Sciatic nerve (tissue), 2 donors: ENCODE measurements at regions not wholly inside any gene's neighbourhood (a gene's known extent, or its start where the extent isn't known, plus 50 kb on each side); places are given as distances from the start of the nearest gene placed in this dataset.

Experiments
- ATAC-seq: fragments of 200-7000 bp; cut with Tn5 transposase; one replicate; pipeline ENCODE4 v1.9.1; 2020; ENCODE audit warnings: mild to moderate bottlenecking, moderate library complexity
- DNase-seq: peaks from one replicate; pipeline ENCODE4 v3.0.0-alpha.2; 2020; ENCODE audit warnings: low spot score
- intact Hi-C: fragments of 100-400 bp; cut with DNase I; formaldehyde crosslinking; loops from one replicate; pipeline ENCODE4 v1.14.2; 2022
- donor health status: DM: no; HTN: no; CAD: no.
- donor health status: DM: no; HTN: no; CAD: no.

DNA sequence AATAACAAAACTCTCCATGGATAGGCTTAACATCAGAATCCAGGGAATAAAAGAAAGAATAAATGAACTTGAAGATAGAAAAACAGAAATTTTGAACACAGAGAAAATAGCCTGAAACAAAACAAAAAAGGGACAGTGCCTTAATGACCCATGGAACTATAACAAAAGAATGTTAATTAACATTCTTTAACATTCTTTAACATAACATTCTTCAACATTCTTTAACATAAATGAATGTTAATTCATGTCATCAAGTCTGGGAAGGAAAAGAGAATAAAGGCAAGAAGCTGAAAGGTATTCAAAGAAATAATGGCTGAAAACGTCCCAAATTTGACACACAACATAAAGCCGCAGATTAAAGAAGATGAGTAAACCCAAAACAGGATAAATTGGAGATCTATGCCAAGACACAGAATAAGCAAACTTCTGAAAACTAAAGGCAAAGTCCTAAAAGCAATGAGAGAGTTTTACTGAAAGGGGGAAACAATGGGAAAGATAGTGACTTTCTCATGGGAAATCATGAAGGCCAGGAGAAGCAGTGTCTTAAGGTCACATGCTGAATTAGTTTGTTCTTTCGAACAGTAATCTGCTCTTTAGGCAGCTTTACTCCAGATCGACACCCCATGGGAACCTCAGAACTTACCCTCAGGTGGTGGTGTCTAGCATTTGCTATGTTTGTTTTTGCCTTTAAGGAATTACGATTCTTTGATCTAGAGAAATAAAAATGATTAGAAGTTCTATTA is 483.0 kb downstream of the KDM4C start:
- no peak for DNase-seq
- intact Hi-C loops = no loop called here
- ATAC-seq = no peak

DNA sequence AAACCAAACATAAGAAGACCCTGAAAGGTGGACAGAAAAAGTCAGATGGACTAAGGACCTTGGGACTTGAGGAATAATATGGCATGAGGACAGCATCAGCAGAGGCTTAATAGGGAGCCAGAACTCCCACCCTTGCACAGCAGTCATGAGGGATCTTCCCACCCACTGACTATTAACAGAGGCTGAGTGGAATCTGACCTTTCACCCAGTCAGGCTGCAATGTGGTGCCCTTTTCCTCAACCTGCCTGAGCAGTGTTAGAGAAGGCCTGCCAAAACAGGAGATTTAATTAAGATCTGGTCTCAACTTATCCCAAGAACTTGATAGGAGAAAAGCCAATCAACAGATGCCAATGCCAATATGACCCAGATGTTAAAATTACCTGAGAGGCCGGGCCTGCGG is 481.9 kb downstream of the KDM4C start:
- intact Hi-C loops = no loop called here
- no peak for ATAC-seq
- DNase-seq = no peak

DNA sequence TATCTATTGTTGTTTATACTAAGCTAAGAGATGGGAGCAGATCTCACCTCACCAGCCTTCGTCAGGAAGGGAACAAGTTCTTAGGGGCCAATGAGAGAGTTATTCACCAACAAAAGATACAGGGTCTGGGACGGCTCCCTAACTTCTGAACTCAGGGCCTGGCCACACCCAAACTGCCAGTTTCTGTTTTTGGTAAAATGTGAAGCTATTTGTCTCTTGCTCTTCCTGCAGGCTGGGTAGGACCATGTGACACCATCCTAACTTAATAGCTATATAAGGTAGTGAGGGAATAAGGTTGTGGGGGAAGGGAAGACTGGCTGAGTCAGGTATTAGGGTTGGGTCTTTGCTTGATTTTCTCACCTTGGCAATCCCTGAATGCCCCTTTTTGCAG is 480.5 kb downstream of the KDM4C start:
- ATAC-seq (no peak), DNase-seq (no peak)
- intact Hi-C loops = no loop called here

DNA sequence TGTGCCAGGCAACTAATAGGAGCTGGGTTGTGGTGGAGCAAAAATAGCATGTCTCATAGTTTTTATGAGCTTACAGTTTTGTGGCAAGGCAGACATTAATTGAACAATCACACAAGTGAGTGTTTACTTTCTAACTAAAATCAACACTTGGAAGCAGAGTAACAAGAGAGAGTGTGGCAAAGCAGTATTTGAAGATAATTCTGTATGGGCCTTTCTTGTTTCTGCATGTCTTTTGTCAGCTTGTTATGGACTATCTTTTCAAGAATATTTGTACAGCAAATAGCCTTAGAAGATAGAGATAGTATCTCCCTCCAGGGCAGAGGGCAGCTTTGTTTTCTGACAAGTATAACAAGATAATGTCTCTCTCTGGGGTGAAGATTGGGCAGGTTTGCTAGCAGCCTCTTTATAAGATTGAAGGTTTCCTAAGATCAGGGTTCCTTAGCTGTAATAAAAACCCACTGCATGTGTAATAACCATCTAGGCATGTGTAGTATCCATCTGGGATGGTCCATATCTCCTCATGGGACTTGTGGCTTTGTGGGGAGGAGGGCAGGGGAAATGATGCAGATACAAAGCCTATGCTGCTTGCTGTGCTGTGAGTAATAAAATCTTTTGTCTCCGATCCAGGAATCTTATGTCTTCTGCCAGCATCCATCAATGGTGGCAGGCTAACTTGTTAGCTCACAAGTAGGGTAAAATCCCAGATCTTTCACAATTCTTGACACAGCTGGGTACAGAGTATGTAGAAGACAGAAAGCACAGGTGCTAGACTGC is 479.9 kb downstream of the KDM4C start:
- intact Hi-C loops = no loop called here
- DNase-seq (no peak), ATAC-seq (no peak)

DNA sequence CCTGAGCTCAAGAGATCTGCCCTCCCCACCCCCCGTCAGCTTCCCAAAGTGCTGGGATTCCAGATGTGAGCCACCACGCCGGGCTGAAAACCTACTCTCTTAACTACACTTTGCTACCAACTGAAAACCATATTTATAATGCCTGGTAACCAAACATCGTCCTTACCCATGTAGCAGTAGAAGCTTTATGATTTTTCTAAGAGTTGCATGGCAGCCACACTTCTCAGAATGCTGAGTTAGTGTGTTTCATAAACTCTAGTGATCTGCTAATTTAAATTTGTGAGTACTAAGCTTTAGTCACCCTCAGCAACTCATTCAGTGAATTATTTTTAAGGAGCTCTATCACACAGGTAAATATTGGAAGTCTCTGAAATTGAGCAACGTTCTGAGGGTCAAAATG is 478.4 kb downstream of the KDM4C start:
- intact Hi-C loops = no loop called here
- ATAC-seq = no peak
- DNase-seq = no peak

DNA sequence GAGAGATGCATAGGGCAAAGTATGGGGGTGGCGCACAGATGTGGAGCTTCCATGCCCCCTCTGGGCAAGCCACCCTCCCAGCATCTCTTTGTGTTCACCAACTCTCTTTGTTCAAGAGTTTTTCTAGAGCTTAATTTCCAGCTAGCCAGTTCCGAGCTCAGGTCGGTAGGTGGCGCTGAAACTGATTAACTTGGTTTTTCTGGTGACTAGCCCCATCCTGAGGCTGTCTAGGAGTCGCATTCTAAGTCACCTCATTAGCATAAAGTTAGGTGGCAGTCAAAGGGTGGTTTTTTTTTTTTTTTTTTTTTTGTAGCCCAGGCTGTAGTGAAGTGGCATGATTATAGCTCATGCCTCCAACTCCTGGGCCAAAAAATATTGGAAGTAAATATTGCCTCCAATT is 476.4 kb downstream of the KDM4C start:
- no peak for ATAC-seq
- no peak for DNase-seq
- intact Hi-C loops = no loop called here

DNA sequence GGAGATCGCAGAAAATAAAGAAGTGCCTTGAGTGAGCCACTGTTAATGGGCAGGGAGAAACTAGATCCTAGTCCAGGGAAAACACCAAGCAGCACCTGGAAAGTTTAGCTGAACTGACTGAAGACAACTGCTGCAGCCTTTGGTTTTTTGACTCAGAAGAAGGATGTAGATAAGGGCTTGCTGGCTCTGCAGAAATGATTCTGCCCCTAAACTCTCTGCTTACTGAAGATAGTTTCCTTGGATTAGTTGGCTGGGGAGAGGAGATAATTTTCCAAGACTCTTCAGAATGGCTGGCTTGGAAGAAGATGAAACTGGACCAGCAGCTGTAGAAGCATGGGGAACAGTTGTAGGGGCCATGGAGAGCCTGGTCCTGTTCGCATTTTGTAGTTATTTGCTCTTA is 471.8 kb downstream of the KDM4C start:
- intact Hi-C loops = no loop called here
- ATAC-seq (no peak), DNase-seq (no peak)

DNA sequence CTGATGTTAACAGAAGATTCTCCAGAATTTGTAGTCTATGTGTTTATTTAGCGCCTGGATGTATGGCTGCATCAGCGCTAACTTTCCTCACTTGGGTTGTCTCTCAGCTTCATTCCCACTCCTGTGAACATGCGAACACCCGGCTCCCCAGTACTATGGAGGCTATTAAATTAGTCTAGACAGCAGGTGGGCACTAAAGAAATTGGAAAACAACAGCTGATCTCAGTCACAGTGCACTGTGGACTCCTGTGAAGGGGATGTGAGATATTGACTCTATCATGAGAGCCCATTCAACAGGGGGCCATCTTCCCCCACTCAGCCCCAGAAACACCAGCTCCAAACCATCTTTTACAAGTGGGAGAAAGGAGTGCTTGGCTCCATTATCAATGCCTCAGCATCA is 471.0 kb downstream of the KDM4C start:
- ATAC-seq = no peak
- intact Hi-C loops = no loop called here
- DNase-seq = no peak

DNA sequence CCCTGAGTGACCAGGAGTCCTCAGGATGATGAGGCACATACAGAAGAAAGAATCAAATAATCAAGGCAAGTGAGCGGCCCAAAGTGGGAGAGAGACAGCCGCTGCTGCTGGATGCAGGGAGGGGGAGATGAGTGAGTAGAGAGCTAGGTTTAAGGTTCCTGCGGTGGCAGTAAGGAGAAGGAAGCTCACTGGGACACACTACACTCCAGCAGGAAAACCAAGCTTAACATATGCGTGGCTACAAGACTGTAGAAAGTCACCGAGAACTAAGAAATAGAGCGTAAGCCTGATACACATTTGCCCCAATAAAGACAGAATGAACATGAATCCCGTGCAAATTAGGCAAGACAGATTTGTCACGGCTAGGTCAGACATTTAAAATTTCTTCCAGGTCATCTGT is 470.2 kb downstream of the KDM4C start:
- ATAC-seq (no peak), DNase-seq (no peak)
- intact Hi-C loops = no loop called here

DNA sequence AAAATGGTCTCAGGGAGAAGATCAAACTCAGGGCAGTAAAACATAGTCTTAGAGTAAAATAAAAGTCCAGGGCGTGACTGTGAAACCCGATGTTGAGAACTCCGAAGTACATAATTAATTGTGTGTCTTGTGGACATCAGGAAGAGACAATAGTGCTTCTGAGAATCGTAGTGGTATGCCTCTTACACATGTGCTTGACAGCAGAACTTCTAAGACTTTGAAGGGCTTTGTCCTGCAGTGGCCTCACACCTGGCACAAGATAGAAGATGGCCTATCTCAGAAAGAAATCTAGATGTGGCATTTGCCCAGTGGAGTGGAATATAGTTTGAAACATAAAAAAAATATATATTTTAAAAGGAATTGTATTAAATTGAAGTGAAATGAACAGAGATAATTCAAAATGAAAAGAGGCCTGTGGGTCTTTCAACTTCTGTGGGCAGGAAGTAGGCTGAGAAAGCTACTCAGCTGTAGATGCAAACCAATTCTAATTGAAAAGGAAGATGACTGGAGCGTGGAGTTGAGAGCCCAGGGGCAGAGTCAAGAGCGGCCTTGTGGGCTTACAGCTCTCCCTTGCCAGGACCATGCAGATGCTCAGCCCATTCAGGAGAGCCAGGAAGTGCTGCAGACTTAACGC is 468.4 kb downstream of the KDM4C start:
- ATAC-seq (no peak), DNase-seq (no peak)
- intact Hi-C loops = no loop called here
